OCI-LY7 (cell line): ENCODE measurements at regions not wholly inside any gene's neighbourhood (a gene's known extent, or its start where the extent isn't known, plus 50 kb on each side); places are given as distances from the start of the nearest gene placed in this dataset.

Source experiments
- CTCF ChIP-seq: fragments of 200-600 bp; sonication (generic); conservative IDR thresholded peaks from 2 replicates; pipeline ENCODE4 v1.5.1; 2014; ENCODE audit warnings: mild to moderate bottlenecking, antibody characterized with exemption, low read length, moderate library complexity, mixed read lengths
- EZH2phosphoT487 ChIP-seq: fragments of 200-600 bp; sonication (generic); IDR thresholded peaks from 2 replicates; pipeline ENCODE4 v1.6.1; 2018; ENCODE audit warnings: low read depth, borderline replicate concordance, mild to moderate bottlenecking, mixed run types, antibody characterized with exemption, low read length, moderate library complexity, mixed read lengths

- TF ChIP-seq CTCF (peak; percentile 85), EZH2phosphoT487 (no peak)
Measured at GRCh38 chr1:229848752-229849677, 218.0 kb upstream of the GALNT2 start.
